NCI-H748 treated with DMSO at 0.1 percent for 48 hours (cell line): ENCODE measurements at regions not wholly inside any gene's neighbourhood (a gene's known extent, or its start where the extent isn't known, plus 50 kb on each side); places are given as distances from the start of the nearest gene placed in this dataset.
"Not testable (repeated sequence)": the region's sequence is repeated elsewhere in the genome, so short reads cannot be mapped to it uniquely, and the experiment has no call there.

Experiments used
- DNase-seq: peaks from one replicate; lab custom pipeline; 2025; lab: John Stamatoyannopoulos, UW

GRCh38 chr1:219726480-219727272, 113.8 kb upstream of the ZC3H11B start:
- DNase-seq = no peak

- no peak for DNase-seq
Observed at GRCh38 chr1:219724440-219724839, 111.5 kb upstream of the ZC3H11B start.

- DNase-seq = no peak
Observed at GRCh38 chr1:219717536-219717935, 104.6 kb upstream of the ZC3H11B start.

GRCh38 chr1:219716611-219717114, 103.8 kb upstream of the ZC3H11B start:
- DNase-seq = no peak

- no peak for DNase-seq
Observed at GRCh38 chr1:219713981-219714381, 101.1 kb upstream of the ZC3H11B start.

- DNase-seq = no peak
Observed at GRCh38 chr1:219712506-219712905, 99.6 kb upstream of the ZC3H11B start.

- no peak for DNase-seq
Observed at GRCh38 chr1:219710529-219711194, 97.8 kb upstream of the ZC3H11B start.

- DNase-seq = no peak
Observed at GRCh38 chr1:219708919-219709543, 96.1 kb upstream of the ZC3H11B start.

GRCh38 chr1:219707885-219708284, 95.0 kb upstream of the ZC3H11B start:
- not testable (repeated sequence) for DNase-seq

- not testable (repeated sequence) for DNase-seq
Observed at GRCh38 chr1:219704331-219704730, 91.4 kb upstream of the ZC3H11B start.

GRCh38 chr1:219703368-219703639, 90.4 kb upstream of the ZC3H11B start:
- no peak for DNase-seq

- DNase-seq = no peak
Observed at GRCh38 chr1:219701476-219701875, 88.6 kb upstream of the ZC3H11B start.

GRCh38 chr1:219699870-219700269, 87.0 kb upstream of the ZC3H11B start:
- DNase-seq = no peak

- DNase-seq = no peak
Observed at GRCh38 chr1:219697682-219698081, 84.8 kb upstream of the ZC3H11B start.

- no peak for DNase-seq
Observed at GRCh38 chr1:219692981-219693380, 80.1 kb upstream of the ZC3H11B start.

GRCh38 chr1:219689774-219690173, 76.9 kb upstream of the ZC3H11B start:
- DNase-seq = no peak

- DNase-seq = no peak
Observed at GRCh38 chr1:219687779-219688178, 74.9 kb upstream of the ZC3H11B start.

GRCh38 chr1:219686171-219686570, 73.3 kb upstream of the ZC3H11B start:
- no peak for DNase-seq

GRCh38 chr1:219682788-219683187, 69.9 kb upstream of the ZC3H11B start:
- DNase-seq = no peak

- no peak for DNase-seq
Observed at GRCh38 chr1:219681876-219682275, 69.0 kb upstream of the ZC3H11B start.

GRCh38 chr1:219676012-219676765, 63.3 kb upstream of the ZC3H11B start:
- DNase-seq = no peak

- DNase-seq = no peak
Observed at GRCh38 chr1:219670426-219671149, 57.7 kb upstream of the ZC3H11B start.
